WTC11 (cell line): ENCODE measurements at regions not wholly inside any gene's neighbourhood (a gene's known extent, or its start where the extent isn't known, plus 50 kb on each side); places are given as distances from the start of the nearest gene placed in this dataset.

ENCODE experiments used
- ATAC-seq: fragments of 200-7000 bp; cut with Tn5 transposase; 2 replicates; pipeline ENCODE4 v1.10.0; 2021; ENCODE audit warnings: mild to moderate bottlenecking, moderate library complexity
- CTCF ChIA-PET: fragments of 300-600 bp; sonication (Branson Sonifier 250); formaldehyde crosslinking; loops from one replicate; lab custom pipeline; 2021; ENCODE audit warnings: antibody characterized with exemption; lab: Charles Lee
- POLR2A ChIA-PET: fragments of 350-600 bp; sonication (Branson Sonifier 250); formaldehyde crosslinking; loops from one replicate; lab custom pipeline; 2021; ENCODE audit warnings: antibody characterized with exemption; lab: Charles Lee
- DNase-seq: peaks from one replicate; pipeline ENCODE4 v3.0.0; 2021; ENCODE audit warnings: low spot score
- H3K27ac Mint-ChIP-seq: 2 replicates; pipeline ENCODE4 v1.8.0; 2021; ENCODE audit warnings: mixed read lengths
- H3K27me3 Mint-ChIP-seq: 2 replicates; pipeline ENCODE4 v1.8.0; 2021; ENCODE audit warnings: low read depth, mild to moderate bottlenecking, moderate library complexity, mixed read lengths
- H3K36me3 Mint-ChIP-seq: 2 replicates; pipeline ENCODE4 v1.8.0; 2021; ENCODE audit warnings: mixed read lengths
- H3K4me1 Mint-ChIP-seq: 2 replicates; pipeline ENCODE4 v1.8.0; 2022; ENCODE audit warnings: mixed read lengths
- H3K4me3 Mint-ChIP-seq: 2 replicates; pipeline ENCODE4 v1.8.0; 2021; ENCODE audit warnings: mild to moderate bottlenecking, moderate library complexity, mixed read lengths
- H3K9me3 Mint-ChIP-seq: 2 replicates; pipeline ENCODE4 v1.8.0; 2021; ENCODE audit warnings: mixed read lengths
- CREM ChIP-seq: sonication (generic); formaldehyde crosslinking; IDR thresholded peaks from 2 replicates; pipeline ENCODE4 v1.8.1; 2022; ENCODE audit warnings: mild to moderate bottlenecking, missing genetic modification reagents, moderate library complexity
- ELF4 ChIP-seq: sonication (generic); formaldehyde crosslinking; IDR thresholded peaks from 2 replicates; pipeline ENCODE4 v1.8.1; 2022; ENCODE audit warnings: low read depth, mild to moderate bottlenecking, moderate library complexity, missing genetic modification reagents
- GABPB1 ChIP-seq: sonication (generic); formaldehyde crosslinking; IDR thresholded peaks from 2 replicates; pipeline ENCODE4 v1.8.1; 2023; ENCODE audit warnings: mild to moderate bottlenecking, missing genetic modification reagents
- IRF2 ChIP-seq: sonication (generic); formaldehyde crosslinking; IDR thresholded peaks from 2 replicates; pipeline ENCODE4 v1.8.0; 2022; ENCODE audit warnings: low read depth, missing genetic modification reagents, borderline replicate concordance
- JUN ChIP-seq: sonication (generic); formaldehyde crosslinking; IDR thresholded peaks from 2 replicates; pipeline ENCODE4 v1.8.0; 2023; ENCODE audit warnings: mild to moderate bottlenecking, missing genetic modification reagents
- KAT7 ChIP-seq: sonication (generic); formaldehyde crosslinking; IDR thresholded peaks from 2 replicates; pipeline ENCODE4 v1.8.1; 2023; ENCODE audit warnings: missing genetic modification reagents, mild to moderate bottlenecking, borderline replicate concordance
- NR2C2 ChIP-seq: sonication (generic); formaldehyde crosslinking; IDR thresholded peaks from 2 replicates; pipeline ENCODE4 v1.8.0; 2022; ENCODE audit warnings: mild to moderate bottlenecking, missing genetic modification reagents
- TEAD4 ChIP-seq: sonication (generic); formaldehyde crosslinking; IDR thresholded peaks from 2 replicates; pipeline ENCODE4 v1.8.0; 2022; ENCODE audit warnings: mild to moderate bottlenecking, missing genetic modification reagents
- ZNF138 ChIP-seq: sonication (generic); formaldehyde crosslinking; conservative IDR thresholded peaks from 2 replicates; pipeline ENCODE4 v1.8.1; 2022; ENCODE audit warnings: mild to moderate bottlenecking, moderate library complexity, missing genetic modification reagents
- ZNF671 ChIP-seq: fragments of 250-450 bp; sonication (Bioruptor Pico); IDR thresholded peaks from 2 replicates; pipeline ENCODE4 v1.8.0; 2021; ENCODE audit warnings: mild to moderate bottlenecking
- TF ChIP-seq, protein P1 (sequence below): sonication (generic); formaldehyde crosslinking; IDR thresholded peaks from 2 replicates; pipeline ENCODE4 v1.8.0; 2023; ENCODE audit warnings: mild to moderate bottlenecking, missing genetic modification reagents
- TF ChIP-seq, protein P2 (sequence below): sonication (generic); formaldehyde crosslinking; IDR thresholded peaks from 2 replicates; pipeline ENCODE4 v1.8.1; 2023; ENCODE audit warnings: mild to moderate bottlenecking, missing genetic modification reagents, moderate library complexity
- TF ChIP-seq, protein P3 (sequence below): sonication (generic); formaldehyde crosslinking; IDR thresholded peaks from 2 replicates; pipeline ENCODE4 v1.8.1; 2022; ENCODE audit warnings: low read depth, mild to moderate bottlenecking, moderate library complexity, missing genetic modification reagents, borderline replicate concordance
- TF ChIP-seq, protein P4 (sequence below): sonication (generic); formaldehyde crosslinking; IDR thresholded peaks from 2 replicates; pipeline ENCODE4 v1.8.1; 2022; ENCODE audit warnings: missing genetic modification reagents, borderline replicate concordance
- TF ChIP-seq, protein P5 (sequence below): sonication (generic); formaldehyde crosslinking; IDR thresholded peaks from 2 replicates; pipeline ENCODE4 v1.8.0; 2022; ENCODE audit warnings: missing genetic modification reagents
- TF ChIP-seq, protein P6 (sequence below): sonication (generic); formaldehyde crosslinking; IDR thresholded peaks from 2 replicates; pipeline ENCODE4 v1.8.1; 2023; ENCODE audit warnings: mild to moderate bottlenecking, missing genetic modification reagents, borderline replicate concordance

DNA sequence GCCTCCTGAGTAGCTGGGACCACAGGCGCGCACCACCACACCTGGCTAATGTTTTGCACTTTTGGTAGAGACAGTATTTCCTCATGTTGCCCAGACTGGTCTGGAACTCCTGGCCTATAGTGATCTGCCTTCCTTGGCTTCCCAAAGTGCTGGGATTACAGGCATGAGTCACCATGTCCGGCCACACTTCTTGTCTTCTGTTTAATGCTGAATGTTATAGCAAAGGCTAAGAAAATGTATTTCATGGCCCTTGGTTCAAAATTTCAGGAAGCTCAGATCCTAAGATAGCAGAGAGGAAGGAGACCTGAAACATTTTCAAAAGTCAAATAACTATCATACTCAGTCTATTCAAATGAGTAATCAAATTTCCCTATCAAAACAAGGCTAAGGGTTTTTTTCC, 229.6 kb downstream of the BAMBI start:
- Mint-ChIP-seq H3K36me3 (no peaks in the 10 kb centered on the region), H3K9me3 (no peaks in the 10 kb centered on the region), H3K27me3 (no peaks in the 10 kb centered on the region)
- no peak for ATAC-seq
- TF ChIP-seq ELF4 (CRISPR knock-in tag) = no peak
- no peak for TF ChIP-seq CREM (CRISPR knock-in tag)
- TF ChIP-seq, protein P1, sequence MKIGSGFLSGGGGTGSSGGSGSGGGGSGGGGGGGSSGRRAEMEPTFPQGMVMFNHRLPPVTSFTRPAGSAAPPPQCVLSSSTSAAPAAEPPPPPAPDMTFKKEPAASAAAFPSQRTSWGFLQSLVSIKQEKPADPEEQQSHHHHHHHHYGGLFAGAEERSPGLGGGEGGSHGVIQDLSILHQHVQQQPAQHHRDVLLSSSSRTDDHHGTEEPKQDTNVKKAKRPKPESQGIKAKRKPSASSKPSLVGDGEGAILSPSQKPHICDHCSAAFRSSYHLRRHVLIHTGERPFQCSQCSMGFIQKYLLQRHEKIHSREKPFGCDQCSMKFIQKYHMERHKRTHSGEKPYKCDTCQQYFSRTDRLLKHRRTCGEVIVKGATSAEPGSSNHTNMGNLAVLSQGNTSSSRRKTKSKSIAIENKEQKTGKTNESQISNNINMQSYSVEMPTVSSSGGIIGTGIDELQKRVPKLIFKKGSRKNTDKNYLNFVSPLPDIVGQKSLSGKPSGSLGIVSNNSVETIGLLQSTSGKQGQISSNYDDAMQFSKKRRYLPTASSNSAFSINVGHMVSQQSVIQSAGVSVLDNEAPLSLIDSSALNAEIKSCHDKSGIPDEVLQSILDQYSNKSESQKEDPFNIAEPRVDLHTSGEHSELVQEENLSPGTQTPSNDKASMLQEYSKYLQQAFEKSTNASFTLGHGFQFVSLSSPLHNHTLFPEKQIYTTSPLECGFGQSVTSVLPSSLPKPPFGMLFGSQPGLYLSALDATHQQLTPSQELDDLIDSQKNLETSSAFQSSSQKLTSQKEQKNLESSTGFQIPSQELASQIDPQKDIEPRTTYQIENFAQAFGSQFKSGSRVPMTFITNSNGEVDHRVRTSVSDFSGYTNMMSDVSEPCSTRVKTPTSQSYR (CRISPR knock-in tag) = no peak
- TF ChIP-seq, protein P2, sequence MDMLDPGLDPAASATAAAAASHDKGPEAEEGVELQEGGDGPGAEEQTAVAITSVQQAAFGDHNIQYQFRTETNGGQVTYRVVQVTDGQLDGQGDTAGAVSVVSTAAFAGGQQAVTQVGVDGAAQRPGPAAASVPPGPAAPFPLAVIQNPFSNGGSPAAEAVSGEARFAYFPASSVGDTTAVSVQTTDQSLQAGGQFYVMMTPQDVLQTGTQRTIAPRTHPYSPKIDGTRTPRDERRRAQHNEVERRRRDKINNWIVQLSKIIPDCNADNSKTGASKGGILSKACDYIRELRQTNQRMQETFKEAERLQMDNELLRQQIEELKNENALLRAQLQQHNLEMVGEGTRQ (CRISPR knock-in tag) = no peak
- no peak for TF ChIP-seq NR2C2 (CRISPR knock-in tag)
- no peak for TF ChIP-seq KAT7 (CRISPR knock-in tag)
- no peak for TF ChIP-seq ZNF138 (CRISPR knock-in tag)
- TF ChIP-seq IRF2 (CRISPR knock-in tag) = no peak
- TF ChIP-seq JUN (CRISPR knock-in tag) = no peak
- no peak for TF ChIP-seq ZNF671 (CRISPR knock-in tag)
- TF ChIP-seq, protein P3, sequence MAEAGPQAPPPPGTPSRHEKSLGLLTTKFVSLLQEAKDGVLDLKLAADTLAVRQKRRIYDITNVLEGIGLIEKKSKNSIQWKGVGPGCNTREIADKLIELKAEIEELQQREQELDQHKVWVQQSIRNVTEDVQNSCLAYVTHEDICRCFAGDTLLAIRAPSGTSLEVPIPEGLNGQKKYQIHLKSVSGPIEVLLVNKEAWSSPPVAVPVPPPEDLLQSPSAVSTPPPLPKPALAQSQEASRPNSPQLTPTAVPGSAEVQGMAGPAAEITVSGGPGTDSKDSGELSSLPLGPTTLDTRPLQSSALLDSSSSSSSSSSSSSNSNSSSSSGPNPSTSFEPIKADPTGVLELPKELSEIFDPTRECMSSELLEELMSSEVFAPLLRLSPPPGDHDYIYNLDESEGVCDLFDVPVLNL (CRISPR knock-in tag) = no peak
- no peak for TF ChIP-seq GABPB1 (CRISPR knock-in tag)
- TF ChIP-seq, protein P4, sequence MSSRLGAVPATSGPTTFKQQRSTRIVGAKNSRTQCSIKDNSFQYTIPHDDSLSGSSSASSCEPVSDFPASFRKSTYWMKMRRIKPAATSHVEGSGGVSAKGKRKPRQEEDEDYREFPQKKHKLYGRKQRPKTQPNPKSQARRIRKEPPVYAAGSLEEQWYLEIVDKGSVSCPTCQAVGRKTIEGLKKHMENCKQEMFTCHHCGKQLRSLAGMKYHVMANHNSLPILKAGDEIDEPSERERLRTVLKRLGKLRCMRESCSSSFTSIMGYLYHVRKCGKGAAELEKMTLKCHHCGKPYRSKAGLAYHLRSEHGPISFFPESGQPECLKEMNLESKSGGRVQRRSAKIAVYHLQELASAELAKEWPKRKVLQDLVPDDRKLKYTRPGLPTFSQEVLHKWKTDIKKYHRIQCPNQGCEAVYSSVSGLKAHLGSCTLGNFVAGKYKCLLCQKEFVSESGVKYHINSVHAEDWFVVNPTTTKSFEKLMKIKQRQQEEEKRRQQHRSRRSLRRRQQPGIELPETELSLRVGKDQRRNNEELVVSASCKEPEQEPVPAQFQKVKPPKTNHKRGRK = no peak
- TF ChIP-seq, all 79 proteins: peak for 0
- Mint-ChIP-seq H3K27ac (no peak overlapping the region), H3K4me1 (no peaks in the 10 kb centered on the region), H3K4me3 (no peak overlapping the region)
- ChIA-PET POLR2A (interaction anchor here (0.5 kb wide), 1 partner anchor 1442 kb away, joined by 3 read pairs; the partner anchor contains the start of gene MTPAP), CTCF (no interaction called here)
- DNase-seq = no peak

DNA sequence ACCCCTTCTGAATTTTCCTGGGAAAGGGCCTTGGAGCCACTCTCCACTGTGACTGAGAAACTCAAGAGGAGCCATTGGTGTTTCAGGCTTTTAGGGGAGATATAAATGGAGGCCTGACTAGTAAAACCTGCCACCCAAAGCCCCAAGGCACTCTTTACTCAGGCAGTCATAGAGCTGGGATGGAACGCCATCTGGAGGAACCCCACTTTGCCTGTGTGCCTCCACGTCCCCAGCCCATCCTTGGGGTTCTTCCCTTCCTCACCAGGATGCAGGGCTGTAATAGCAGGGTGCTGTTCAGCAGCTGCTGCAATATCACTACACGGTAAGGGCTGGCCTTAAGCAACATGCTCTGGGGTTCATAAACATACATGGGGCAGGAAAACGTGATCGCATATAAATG, 232.6 kb downstream of the BAMBI start:
- POLR2A ChIA-PET = no interaction called here
- Mint-ChIP-seq H3K4me3 (no peak overlapping the region), H3K27me3 (no peaks in the 10 kb centered on the region), H3K9me3 (no peaks in the 10 kb centered on the region)
- TF ChIP-seq, protein P5, sequence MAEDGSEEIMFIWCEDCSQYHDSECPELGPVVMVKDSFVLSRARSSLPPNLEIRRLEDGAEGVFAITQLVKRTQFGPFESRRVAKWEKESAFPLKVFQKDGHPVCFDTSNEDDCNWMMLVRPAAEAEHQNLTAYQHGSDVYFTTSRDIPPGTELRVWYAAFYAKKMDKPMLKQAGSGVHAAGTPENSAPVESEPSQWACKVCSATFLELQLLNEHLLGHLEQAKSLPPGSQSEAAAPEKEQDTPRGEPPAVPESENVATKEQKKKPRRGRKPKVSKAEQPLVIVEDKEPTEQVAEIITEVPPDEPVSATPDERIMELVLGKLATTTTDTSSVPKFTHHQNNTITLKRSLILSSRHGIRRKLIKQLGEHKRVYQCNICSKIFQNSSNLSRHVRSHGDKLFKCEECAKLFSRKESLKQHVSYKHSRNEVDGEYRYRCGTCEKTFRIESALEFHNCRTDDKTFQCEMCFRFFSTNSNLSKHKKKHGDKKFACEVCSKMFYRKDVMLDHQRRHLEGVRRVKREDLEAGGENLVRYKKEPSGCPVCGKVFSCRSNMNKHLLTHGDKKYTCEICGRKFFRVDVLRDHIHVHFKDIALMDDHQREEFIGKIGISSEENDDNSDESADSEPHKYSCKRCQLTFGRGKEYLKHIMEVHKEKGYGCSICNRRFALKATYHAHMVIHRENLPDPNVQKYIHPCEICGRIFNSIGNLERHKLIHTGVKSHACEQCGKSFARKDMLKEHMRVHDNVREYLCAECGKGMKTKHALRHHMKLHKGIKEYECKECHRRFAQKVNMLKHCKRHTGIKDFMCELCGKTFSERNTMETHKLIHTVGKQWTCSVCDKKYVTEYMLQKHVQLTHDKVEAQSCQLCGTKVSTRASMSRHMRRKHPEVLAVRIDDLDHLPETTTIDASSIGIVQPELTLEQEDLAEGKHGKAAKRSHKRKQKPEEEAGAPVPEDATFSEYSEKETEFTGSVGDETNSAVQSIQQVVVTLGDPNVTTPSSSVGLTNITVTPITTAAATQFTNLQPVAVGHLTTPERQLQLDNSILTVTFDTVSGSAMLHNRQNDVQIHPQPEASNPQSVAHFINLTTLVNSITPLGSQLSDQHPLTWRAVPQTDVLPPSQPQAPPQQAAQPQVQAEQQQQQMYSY = no peak
- no peak for TF ChIP-seq TEAD4 (CRISPR knock-in tag)
- TF ChIP-seq, protein P6, sequence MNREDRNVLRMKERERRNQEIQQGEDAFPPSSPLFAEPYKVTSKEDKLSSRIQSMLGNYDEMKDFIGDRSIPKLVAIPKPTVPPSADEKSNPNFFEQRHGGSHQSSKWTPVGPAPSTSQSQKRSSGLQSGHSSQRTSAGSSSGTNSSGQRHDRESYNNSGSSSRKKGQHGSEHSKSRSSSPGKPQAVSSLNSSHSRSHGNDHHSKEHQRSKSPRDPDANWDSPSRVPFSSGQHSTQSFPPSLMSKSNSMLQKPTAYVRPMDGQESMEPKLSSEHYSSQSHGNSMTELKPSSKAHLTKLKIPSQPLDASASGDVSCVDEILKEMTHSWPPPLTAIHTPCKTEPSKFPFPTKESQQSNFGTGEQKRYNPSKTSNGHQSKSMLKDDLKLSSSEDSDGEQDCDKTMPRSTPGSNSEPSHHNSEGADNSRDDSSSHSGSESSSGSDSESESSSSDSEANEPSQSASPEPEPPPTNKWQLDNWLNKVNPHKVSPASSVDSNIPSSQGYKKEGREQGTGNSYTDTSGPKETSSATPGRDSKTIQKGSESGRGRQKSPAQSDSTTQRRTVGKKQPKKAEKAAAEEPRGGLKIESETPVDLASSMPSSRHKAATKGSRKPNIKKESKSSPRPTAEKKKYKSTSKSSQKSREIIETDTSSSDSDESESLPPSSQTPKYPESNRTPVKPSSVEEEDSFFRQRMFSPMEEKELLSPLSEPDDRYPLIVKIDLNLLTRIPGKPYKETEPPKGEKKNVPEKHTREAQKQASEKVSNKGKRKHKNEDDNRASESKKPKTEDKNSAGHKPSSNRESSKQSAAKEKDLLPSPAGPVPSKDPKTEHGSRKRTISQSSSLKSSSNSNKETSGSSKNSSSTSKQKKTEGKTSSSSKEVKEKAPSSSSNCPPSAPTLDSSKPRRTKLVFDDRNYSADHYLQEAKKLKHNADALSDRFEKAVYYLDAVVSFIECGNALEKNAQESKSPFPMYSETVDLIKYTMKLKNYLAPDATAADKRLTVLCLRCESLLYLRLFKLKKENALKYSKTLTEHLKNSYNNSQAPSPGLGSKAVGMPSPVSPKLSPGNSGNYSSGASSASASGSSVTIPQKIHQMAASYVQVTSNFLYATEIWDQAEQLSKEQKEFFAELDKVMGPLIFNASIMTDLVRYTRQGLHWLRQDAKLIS (CRISPR knock-in tag) = no peak
- TF ChIP-seq, all 79 proteins: peak for 0
- DNase-seq (no peak), ATAC-seq (no peak)
- Mint-ChIP-seq H3K36me3 (no peaks in the 10 kb centered on the region), H3K27ac (no peak overlapping the region), H3K4me1 (no peaks in the 10 kb centered on the region)
- CTCF ChIA-PET = no interaction called here
